ENCODE measurements at regions not wholly inside any gene's neighbourhood (a gene's known extent, or its start where the extent isn't known, plus 50 kb on each side); places are given as distances from the start of the nearest gene placed in this dataset.
"Not testable (repeated sequence)": the region's sequence is repeated elsewhere in the genome, so short reads cannot be mapped to it uniquely, and the experiment has no call there.

- TF ChIP-seq, protein P1, sequence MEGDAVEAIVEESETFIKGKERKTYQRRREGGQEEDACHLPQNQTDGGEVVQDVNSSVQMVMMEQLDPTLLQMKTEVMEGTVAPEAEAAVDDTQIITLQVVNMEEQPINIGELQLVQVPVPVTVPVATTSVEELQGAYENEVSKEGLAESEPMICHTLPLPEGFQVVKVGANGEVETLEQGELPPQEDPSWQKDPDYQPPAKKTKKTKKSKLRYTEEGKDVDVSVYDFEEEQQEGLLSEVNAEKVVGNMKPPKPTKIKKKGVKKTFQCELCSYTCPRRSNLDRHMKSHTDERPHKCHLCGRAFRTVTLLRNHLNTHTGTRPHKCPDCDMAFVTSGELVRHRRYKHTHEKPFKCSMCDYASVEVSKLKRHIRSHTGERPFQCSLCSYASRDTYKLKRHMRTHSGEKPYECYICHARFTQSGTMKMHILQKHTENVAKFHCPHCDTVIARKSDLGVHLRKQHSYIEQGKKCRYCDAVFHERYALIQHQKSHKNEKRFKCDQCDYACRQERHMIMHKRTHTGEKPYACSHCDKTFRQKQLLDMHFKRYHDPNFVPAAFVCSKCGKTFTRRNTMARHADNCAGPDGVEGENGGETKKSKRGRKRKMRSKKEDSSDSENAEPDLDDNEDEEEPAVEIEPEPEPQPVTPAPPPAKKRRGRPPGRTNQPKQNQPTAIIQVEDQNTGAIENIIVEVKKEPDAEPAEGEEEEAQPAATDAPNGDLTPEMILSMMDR (IDR thresholded peaks at IDR 0.05): no peak
- no peak for ATAC-seq (ENCODE audit: low FRiP score)
These were observed 170.5 kb downstream of the IPO8 start for GRCh38 chr12:30525171-30525570.

DNA sequence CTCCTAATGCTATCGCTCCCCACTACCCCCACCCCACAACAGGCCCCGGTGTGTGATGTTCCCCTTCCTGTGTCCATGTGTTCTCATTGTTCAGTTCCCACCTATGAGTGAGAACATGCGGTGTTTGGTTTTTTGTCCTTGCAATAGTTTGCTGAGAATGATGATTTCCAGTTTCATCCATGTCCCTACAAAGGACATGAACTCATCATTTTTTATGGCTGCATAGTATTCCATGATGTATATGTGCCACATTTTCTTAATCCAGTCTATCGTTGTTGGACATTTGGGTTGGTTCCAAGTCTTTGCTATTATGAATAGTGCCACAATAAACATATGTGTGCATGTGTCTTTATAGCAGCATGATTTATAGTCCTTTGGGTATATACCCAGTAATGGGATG lies 175.4 kb downstream of the IPO8 start:
- not testable (repeated sequence) for ATAC-seq (ENCODE audit: low FRiP score); DNase-seq (ENCODE audit: low spot score)

More at GRCh38 chr12:30525171-30525570, 170.5 kb downstream of the IPO8 start:
- DNase-seq (ENCODE audit: low spot score): no peak

DNA sequence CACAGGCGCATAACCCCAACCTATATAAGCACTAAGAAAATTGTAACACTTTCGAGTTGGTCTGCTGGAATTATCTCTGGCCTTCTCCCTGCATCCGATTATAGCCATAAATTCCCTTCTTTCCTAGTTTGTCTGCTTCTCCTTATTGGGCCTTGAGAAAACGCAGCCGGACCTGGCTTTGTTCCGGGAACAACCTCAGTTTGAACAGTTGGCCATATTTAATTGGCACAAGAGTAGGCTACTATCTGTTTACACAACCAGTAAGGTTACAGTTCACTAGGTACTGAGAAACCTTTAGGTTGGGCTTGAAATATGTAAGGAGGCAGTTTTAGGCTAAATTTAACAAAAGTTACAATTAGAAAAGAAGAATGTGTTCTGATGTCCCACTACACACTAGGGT lies 176.1 kb downstream of the IPO8 start:
- TF ChIP-seq, protein P1 (IDR thresholded peaks at IDR 0.05): no peak
- DNase-seq (ENCODE audit: low spot score): no peak
- ATAC-seq (ENCODE audit: low FRiP score): no peak

- no peak for DNase-seq (ENCODE audit: low spot score)
- no peak for ATAC-seq (ENCODE audit: low FRiP score)
- TF ChIP-seq, protein P1 (IDR thresholded peaks at IDR 0.05): no peak
These were observed 178.3 kb downstream of the IPO8 start for GRCh38 chr12:30517320-30517719.

GRCh38 chr12:30515351-30515750 lies 180.3 kb downstream of the IPO8 start:
- ATAC-seq (ENCODE audit: low FRiP score) (no peak), DNase-seq (ENCODE audit: low spot score) (no peak)
- TF ChIP-seq, protein P1 (IDR thresholded peaks at IDR 0.05): no peak

DNA sequence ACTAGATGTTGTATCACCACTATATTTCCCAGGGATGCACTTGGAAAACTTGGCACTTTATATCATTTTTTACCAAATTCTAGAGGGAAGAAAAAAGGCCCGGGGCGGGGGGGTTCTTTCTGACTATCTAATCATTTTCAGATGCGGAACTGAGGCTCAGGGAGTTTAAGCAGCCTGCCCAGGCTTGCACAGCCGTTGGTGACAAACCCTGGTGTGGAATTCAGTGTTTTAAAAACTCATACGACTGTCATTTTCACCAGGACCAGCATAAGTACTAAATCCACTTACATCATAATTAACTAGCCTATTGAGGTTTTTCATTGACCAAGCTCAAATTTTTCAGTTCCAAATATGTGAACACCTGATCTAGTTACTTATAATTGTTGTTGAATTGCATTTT lies 181.0 kb downstream of the IPO8 start:
- TF ChIP-seq, protein P1 (IDR thresholded peaks at IDR 0.05): no peak
- ATAC-seq (ENCODE audit: low FRiP score): no peak
- DNase-seq (ENCODE audit: low spot score): no peak

DNA sequence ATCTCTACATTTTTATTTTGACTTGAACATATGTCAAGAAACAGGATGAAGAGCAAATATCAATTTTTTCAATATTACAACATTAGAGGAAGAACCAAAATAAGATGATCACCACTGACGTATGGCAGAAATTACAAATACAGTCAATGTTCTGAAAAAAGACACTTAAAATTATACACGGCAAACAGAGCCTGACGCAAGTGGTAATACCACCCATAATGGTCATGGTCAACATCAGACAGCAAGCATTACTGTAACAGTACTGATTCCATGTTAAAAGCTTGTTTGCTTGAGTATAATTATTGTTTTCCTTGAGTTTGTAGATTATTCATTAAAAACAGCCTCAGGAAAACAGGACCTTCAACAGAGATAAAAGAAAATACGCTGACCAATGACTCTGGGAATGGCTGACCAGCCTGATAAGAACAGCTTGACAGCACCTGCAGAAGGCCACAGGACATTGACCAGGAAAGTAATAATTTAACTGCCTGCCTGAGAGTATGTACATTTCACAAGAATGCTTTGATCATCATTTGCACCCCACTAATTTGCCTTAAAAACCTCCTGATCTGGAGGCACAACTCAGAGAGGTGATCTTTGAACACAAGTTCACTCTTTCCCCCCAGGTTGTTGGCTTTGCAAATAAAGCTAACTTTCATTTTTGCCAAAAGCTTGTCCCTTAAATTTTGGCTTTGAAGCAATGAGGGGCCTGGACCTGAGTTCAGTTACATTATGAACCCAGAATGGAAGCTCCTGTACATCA lies 187.3 kb downstream of the IPO8 start:
- DNase-seq (ENCODE audit: low spot score) (no peak), ATAC-seq (ENCODE audit: low FRiP score) (no peak)
- TF ChIP-seq, protein P1 (IDR thresholded peaks at IDR 0.05): no peak

Measured in omental fat pad (tissue), 3 donors.